ENCODE measurements at regions not wholly inside any gene's neighbourhood (a gene's known extent, or its start where the extent isn't known, plus 50 kb on each side); places are given as distances from the start of the nearest gene placed in this dataset.

GRCh38 chr5:1961304-1961946 lies 78.7 kb upstream of the IRX4 start:
- Histone ChIP-seq H3K27ac (ENCODE audit: low read depth, low read length, poor library complexity, severe bottlenecking) (no peak overlapping the region), H3K27me3 (ENCODE audit: insufficient read depth, low read length) (peaks cover 6% of the 10 kb centered on the region), H3K79me2 (ENCODE audit: insufficient read depth, low read length) (no peaks in the 10 kb centered on the region), H3K4me2 (ENCODE audit: low read length) (no peak overlapping the region), H3K36me3 (ENCODE audit: insufficient read depth, low read length) (no peaks in the 10 kb centered on the region), H3F3A (ENCODE audit: insufficient read depth, low read length) (no peaks in the 10 kb centered on the region), H4K20me1 (ENCODE audit: insufficient read depth, low read length) (no peaks in the 10 kb centered on the region), H2AFZ (ENCODE audit: low read length) (no peak overlapping the region), H3K4me1 (ENCODE audit: insufficient read depth, low read length, severe bottlenecking) (no peaks in the 10 kb centered on the region), H3K9ac (ENCODE audit: low read length) (no peak overlapping the region), H3K9me3 (ENCODE audit: low read length) (no peaks in the 10 kb centered on the region), H3K9me2 (ENCODE audit: low read depth, low read length) (no peaks in the 10 kb centered on the region), H3K4me3 (ENCODE audit: low read depth, low read length, poor library complexity, severe bottlenecking) (no peak overlapping the region)
- TF ChIP-seq EZH2 (IDR thresholded peaks at IDR 0.05; ENCODE audit: borderline replicate concordance, low read length): no peak
- TF ChIP-seq, protein P1, sequence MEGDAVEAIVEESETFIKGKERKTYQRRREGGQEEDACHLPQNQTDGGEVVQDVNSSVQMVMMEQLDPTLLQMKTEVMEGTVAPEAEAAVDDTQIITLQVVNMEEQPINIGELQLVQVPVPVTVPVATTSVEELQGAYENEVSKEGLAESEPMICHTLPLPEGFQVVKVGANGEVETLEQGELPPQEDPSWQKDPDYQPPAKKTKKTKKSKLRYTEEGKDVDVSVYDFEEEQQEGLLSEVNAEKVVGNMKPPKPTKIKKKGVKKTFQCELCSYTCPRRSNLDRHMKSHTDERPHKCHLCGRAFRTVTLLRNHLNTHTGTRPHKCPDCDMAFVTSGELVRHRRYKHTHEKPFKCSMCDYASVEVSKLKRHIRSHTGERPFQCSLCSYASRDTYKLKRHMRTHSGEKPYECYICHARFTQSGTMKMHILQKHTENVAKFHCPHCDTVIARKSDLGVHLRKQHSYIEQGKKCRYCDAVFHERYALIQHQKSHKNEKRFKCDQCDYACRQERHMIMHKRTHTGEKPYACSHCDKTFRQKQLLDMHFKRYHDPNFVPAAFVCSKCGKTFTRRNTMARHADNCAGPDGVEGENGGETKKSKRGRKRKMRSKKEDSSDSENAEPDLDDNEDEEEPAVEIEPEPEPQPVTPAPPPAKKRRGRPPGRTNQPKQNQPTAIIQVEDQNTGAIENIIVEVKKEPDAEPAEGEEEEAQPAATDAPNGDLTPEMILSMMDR (IDR thresholded peaks at IDR 0.05; ENCODE audit: low read length): no peak

- H3K27me3 ChIP-seq (ENCODE audit: insufficient read depth, low read length): peaks cover 2% of the 10 kb centered on the region
- H3F3A ChIP-seq (ENCODE audit: insufficient read depth, low read length): no peaks in the 10 kb centered on the region
- H3K4me2 ChIP-seq (ENCODE audit: low read length): no peak overlapping the region
These were observed 78.0 kb upstream of the IRX4 start for GRCh38 chr5:1960595-1961303.

GRCh38 chr5:1959725-1960581 lies 77.2 kb upstream of the IRX4 start:
- no peak overlapping the region for H3K27ac ChIP-seq (ENCODE audit: low read depth, low read length, poor library complexity, severe bottlenecking)
- no peaks in the 10 kb centered on the region for H3K4me1 ChIP-seq (ENCODE audit: insufficient read depth, low read length, severe bottlenecking)
- H3F3A ChIP-seq (ENCODE audit: insufficient read depth, low read length): no peaks in the 10 kb centered on the region
- H3K9me2 ChIP-seq (ENCODE audit: low read depth, low read length): no peaks in the 10 kb centered on the region
- H3K9me3 ChIP-seq (ENCODE audit: low read length): no peaks in the 10 kb centered on the region
- no peak overlapping the region for H3K4me3 ChIP-seq (ENCODE audit: low read depth, low read length, poor library complexity, severe bottlenecking)
- no peak overlapping the region for H2AFZ ChIP-seq (ENCODE audit: low read length)
- H3K9ac ChIP-seq (ENCODE audit: low read length): no peak overlapping the region
- H4K20me1 ChIP-seq (ENCODE audit: insufficient read depth, low read length): no peaks in the 10 kb centered on the region
- H3K79me2 ChIP-seq (ENCODE audit: insufficient read depth, low read length): no peaks in the 10 kb centered on the region
- no peaks in the 10 kb centered on the region for H3K36me3 ChIP-seq (ENCODE audit: insufficient read depth, low read length)
- H3K4me2 ChIP-seq (ENCODE audit: low read length): no peak overlapping the region
- TF ChIP-seq EZH2 (IDR thresholded peaks at IDR 0.05; ENCODE audit: borderline replicate concordance, low read length): no peak
- TF ChIP-seq, protein P1 (IDR thresholded peaks at IDR 0.05; ENCODE audit: low read length): no peak
- no peaks in the 10 kb centered on the region; the same call in 1 of the 2 replicates for H3K27me3 ChIP-seq (ENCODE audit: insufficient read depth, low read length)

More at GRCh38 chr5:1960595-1961303, 78.0 kb upstream of the IRX4 start:
- Histone ChIP-seq H3K79me2 (ENCODE audit: insufficient read depth, low read length) (no peaks in the 10 kb centered on the region), H3K4me3 (ENCODE audit: low read depth, low read length, poor library complexity, severe bottlenecking) (no peak overlapping the region), H2AFZ (ENCODE audit: low read length) (no peak overlapping the region), H3K9me2 (ENCODE audit: low read depth, low read length) (no peaks in the 10 kb centered on the region), H3K36me3 (ENCODE audit: insufficient read depth, low read length) (no peaks in the 10 kb centered on the region), H4K20me1 (ENCODE audit: insufficient read depth, low read length) (no peaks in the 10 kb centered on the region), H3K9ac (ENCODE audit: low read length) (no peak overlapping the region), H3K9me3 (ENCODE audit: low read length) (no peaks in the 10 kb centered on the region), H3K4me1 (ENCODE audit: insufficient read depth, low read length, severe bottlenecking) (no peaks in the 10 kb centered on the region), H3K27ac (ENCODE audit: low read depth, low read length, poor library complexity, severe bottlenecking) (no peak overlapping the region)
- TF ChIP-seq, protein P1 (IDR thresholded peaks at IDR 0.05; ENCODE audit: low read length): no peak
- no peak for TF ChIP-seq EZH2 (IDR thresholded peaks at IDR 0.05; ENCODE audit: borderline replicate concordance, low read length)

Measured in OCI-LY1 (cell line).